SJSA1 (cell line): ENCODE measurements at regions not wholly inside any gene's neighbourhood (a gene's known extent, or its start where the extent isn't known, plus 50 kb on each side); places are given as distances from the start of the nearest gene placed in this dataset.
"Not testable (repeated sequence)": the region's sequence is repeated elsewhere in the genome, so short reads cannot be mapped to it uniquely, and the experiment has no call there.

Experiments
- DNase-seq, 2 experiments: peaks; one replicate each; pipeline ENCODE4 v3.0.0-alpha.2; 2015 to 2020; ENCODE audit warnings: low spot score in 2 of 2, low read depth in 1 of 2
- H3K27ac ChIP-seq: fragments of 250-450 bp; sonication (Bioruptor Pico); 2 replicates; pipeline ENCODE4 v1.5.1; 2020; ENCODE audit warnings: mild to moderate bottlenecking, moderate library complexity
- H3K27me3 ChIP-seq: fragments of 250-450 bp; sonication (Bioruptor Pico); replicated peaks from 2 replicates; pipeline ENCODE4 v1.5.1; 2020; ENCODE audit warnings: mild to moderate bottlenecking, moderate library complexity
- H3K36me3 ChIP-seq: fragments of 250-450 bp; sonication (Bioruptor Pico); 2 replicates; pipeline ENCODE4 v1.5.1; 2020; ENCODE audit warnings: mild to moderate bottlenecking
- H3K4me1 ChIP-seq: fragments of 250-450 bp; sonication (Bioruptor Pico); replicated peaks from 2 replicates; pipeline ENCODE4 v1.6.1; 2021; ENCODE audit warnings: mild to moderate bottlenecking
- H3K4me3 ChIP-seq: fragments of 250-450 bp; sonication (Bioruptor Pico); 2 replicates; pipeline ENCODE4 v1.5.1; 2020; ENCODE audit warnings: mild to moderate bottlenecking
- H3K9me3 ChIP-seq: fragments of 250-450 bp; sonication (Bioruptor Pico); replicated peaks from 2 replicates; pipeline ENCODE4 v1.5.1; 2020; ENCODE audit warnings: mild to moderate bottlenecking

DNA sequence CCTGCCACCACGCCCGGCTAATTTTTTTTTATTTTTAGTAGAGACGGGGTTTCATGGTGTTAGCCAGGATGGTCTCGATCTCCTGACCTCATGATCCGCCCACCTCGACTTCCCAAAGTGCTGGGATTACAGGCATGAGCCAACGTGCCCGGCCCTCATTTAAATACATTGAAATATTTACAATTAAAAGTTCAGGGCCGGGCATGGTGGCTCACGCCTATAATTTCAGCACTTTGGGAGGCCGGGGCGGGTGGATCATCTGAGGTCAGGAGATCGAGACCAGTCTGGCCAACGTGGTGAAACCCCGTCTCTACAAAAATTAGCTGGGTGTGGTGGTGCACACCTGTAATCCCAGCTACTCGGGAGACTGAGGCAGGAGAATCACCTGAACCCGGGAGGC is 115.2 kb downstream of the CRYBB2 start:
- not testable (repeated sequence) for H3K27me3 ChIP-seq, H3K36me3 ChIP-seq, H3K9me3 ChIP-seq, H3K4me3 ChIP-seq, H3K27ac ChIP-seq, H3K4me1 ChIP-seq
- DNase-seq, result peak in 1 of 2 experiments; percentile 32

DNA sequence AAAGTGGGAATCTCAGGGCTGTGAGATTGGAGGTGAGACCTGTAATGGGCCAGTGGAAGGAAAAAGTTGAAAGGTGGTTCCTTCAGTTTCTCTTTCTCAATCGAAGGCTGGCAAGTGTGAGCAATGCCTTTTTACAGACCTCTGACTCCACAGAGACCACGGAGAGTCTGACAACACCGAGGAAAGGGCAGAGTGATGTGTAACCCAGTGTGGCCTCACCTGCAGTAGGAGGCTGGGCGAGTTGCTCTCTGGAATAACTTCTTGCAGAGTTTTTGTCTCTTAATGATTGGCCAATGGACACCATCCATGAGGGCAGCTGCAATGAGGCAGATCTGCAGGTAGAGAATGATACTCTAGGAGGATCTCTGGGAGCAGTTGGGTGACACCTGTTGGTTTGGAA is 115.8 kb downstream of the CRYBB2 start:
- H3K36me3 ChIP-seq, H3K9me3 ChIP-seq, H3K27me3 ChIP-seq, H3K27ac ChIP-seq, H3K4me1 ChIP-seq, H3K4me3 ChIP-seq: not testable (repeated sequence)
- peak in 1 of 2 experiments; percentile 11 for DNase-seq

DNA sequence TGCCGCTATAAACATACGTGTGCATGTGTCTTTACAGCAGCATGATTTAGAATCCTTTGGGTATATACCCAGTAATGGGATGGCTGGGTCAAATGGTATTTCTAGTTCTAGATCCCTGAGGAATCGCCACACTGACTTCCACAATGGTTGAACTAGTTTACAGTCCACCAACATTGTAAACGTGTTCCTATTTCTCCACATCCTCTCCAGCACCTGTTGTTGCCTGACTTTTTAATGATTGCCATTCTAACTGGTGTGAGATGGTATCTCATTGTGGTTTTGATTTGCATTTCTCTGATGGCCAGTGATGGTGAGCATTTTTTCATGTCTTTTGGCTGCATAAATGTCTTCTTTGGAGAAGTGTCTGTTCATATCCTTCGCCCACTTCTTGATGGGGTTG is 121.1 kb downstream of the CRYBB2 start:
- not testable (repeated sequence) for H3K4me1 ChIP-seq, H3K27me3 ChIP-seq, H3K4me3 ChIP-seq, H3K9me3 ChIP-seq, H3K36me3 ChIP-seq, DNase-seq, H3K27ac ChIP-seq

DNA sequence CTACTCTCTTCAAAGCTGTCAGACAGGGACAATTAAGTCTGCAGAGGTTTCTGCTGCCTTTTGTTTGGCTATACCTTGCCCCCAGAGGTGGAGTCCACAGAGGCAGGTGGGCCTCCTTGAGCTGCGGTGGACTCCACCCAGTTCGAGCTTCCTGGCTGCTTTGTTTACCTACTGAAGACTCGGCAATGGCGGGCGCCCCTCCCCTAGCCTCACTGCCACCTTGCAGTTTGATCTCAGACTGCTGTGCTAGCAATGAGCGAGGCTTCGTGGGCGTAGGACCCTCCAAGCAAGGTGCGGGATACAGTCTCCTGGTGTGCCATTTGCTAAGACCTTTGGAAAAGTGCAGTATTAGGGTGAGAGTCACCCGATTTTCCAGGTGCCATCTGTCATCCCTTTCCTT is 124.9 kb downstream of the CRYBB2 start:
- DNase-seq, result peak in 1 of 2 experiments; percentile 40
- peaks cover 12% of the 10 kb centered on the region for H3K9me3 ChIP-seq
- H3K4me1 ChIP-seq, H3K27me3 ChIP-seq, H3K27ac ChIP-seq, H3K4me3 ChIP-seq: not testable (repeated sequence)
- peaks cover 40% of the 10 kb centered on the region for H3K36me3 ChIP-seq

- no peaks in the 10 kb centered on the region for H3K4me1 ChIP-seq
- H3K4me3 ChIP-seq, result no peak overlapping the region
- no peaks in the 10 kb centered on the region for H3K27me3 ChIP-seq
- H3K27ac ChIP-seq, result no peak overlapping the region
- H3K36me3 ChIP-seq, result peaks cover 65% of the 10 kb centered on the region
- peaks cover 12% of the 10 kb centered on the region for H3K9me3 ChIP-seq
- peak in 1 of 2 experiments; percentile 45 for DNase-seq
Measured at GRCh38 chr22:25346859-25347751, 127.7 kb downstream of the CRYBB2 start.

- no peaks in the 10 kb centered on the region for H3K27me3 ChIP-seq
- peaks cover 12% of the 10 kb centered on the region for H3K9me3 ChIP-seq
- no peak overlapping the region for H3K4me3 ChIP-seq
- no peak for DNase-seq
- H3K36me3 ChIP-seq, result peaks cover 71% of the 10 kb centered on the region
- no peaks in the 10 kb centered on the region for H3K4me1 ChIP-seq
- no peak overlapping the region for H3K27ac ChIP-seq
Measured at GRCh38 chr22:25347752-25348102, 128.3 kb downstream of the CRYBB2 start.

GRCh38 chr22:25348391-25348790 is 129.0 kb downstream of the CRYBB2 start:
- H3K36me3 ChIP-seq, result peaks cover 76% of the 10 kb centered on the region
- H3K27ac ChIP-seq, result no peak overlapping the region
- H3K4me3 ChIP-seq, result no peak overlapping the region
- no peaks in the 10 kb centered on the region for H3K27me3 ChIP-seq
- no peak for DNase-seq
- peaks cover 12% of the 10 kb centered on the region for H3K9me3 ChIP-seq
- H3K4me1 ChIP-seq, result no peaks in the 10 kb centered on the region

GRCh38 chr22:25348996-25349395 is 129.6 kb downstream of the CRYBB2 start:
- peaks cover 82% of the 10 kb centered on the region for H3K36me3 ChIP-seq
- H3K9me3 ChIP-seq, result peaks cover 12% of the 10 kb centered on the region
- peak in 1 of 2 experiments; percentile 34 for DNase-seq
- H3K27me3 ChIP-seq, H3K27ac ChIP-seq, H3K4me1 ChIP-seq, H3K4me3 ChIP-seq: not testable (repeated sequence)

GRCh38 chr22:25350551-25350971 is 131.1 kb downstream of the CRYBB2 start:
- no peak overlapping the region for H3K4me3 ChIP-seq
- peak in 1 of 2 experiments; percentile 39 for DNase-seq

DNA sequence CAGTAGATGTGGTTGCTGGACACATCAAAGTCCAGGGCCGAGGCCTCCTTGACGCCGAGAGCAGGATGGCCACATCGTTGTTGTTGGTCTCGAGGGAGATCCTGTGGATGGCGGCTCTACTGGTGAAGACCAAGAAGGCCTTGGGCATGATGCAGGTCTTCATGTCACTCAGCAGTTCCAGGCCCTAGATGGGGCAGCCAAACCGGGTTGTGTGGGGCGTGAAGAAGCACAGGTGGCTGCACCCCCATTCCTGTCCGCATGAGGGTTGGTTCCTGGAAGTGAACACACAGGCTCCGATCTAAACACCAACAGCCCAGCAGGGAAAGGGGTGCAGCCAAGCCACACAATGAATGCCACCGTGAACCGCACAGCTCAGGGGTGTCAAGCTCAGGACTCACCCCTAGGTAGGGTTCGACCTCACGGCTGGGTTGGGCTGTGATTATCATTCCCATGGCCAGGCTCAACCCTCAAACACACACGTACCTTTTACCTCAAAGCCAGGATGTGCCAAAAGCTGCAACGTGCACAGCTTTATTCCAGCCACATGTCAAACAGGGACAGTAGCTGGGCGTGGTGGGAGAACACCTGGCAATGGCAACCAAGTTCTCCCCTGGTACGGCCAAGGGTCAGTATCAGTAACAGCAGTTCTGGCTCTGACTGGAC is 132.3 kb downstream of the CRYBB2 start:
- Histone ChIP-seq H3K27ac (no peak overlapping the region), H3K36me3 (peaks cover 94% of the 10 kb centered on the region), H3K9me3 (peaks cover 5% of the 10 kb centered on the region; the same call in 1 of the 2 replicates), H3K4me3 (no peak overlapping the region), H3K4me1 (no peaks in the 10 kb centered on the region), H3K27me3 (no peaks in the 10 kb centered on the region)
- peak in 1 of 2 experiments; percentile 48 for DNase-seq

More at GRCh38 chr22:25350551-25350971, 131.1 kb downstream of the CRYBB2 start:
- Histone ChIP-seq H3K4me1 (no peaks in the 10 kb centered on the region), H3K9me3 (peaks cover 10% of the 10 kb centered on the region; the same call in 1 of the 2 replicates), H3K27me3 (no peaks in the 10 kb centered on the region), H3K27ac (no peak overlapping the region), H3K36me3 (peaks cover 93% of the 10 kb centered on the region)

DNA sequence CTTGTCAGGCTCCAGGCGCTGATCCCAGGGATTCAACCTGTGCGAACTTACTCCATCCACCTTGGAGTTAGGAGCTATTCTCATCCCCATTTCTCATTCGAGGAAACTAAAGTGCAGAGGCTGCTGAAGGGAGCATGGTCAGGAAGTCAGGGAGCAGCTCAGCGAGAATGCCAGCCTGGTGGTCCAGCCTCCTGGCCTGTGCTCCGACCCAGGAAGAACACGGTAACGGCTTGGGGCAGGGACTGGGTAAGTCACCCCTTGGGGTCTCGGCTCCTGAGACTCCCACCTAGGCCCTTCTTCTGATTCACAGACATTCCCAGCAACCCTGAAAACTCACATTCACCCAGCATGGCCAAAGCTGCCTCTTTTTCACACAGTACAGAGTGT is 132.8 kb downstream of the CRYBB2 start:
- Histone ChIP-seq H3K9me3 (no peaks in the 10 kb centered on the region; the same call in 1 of the 2 replicates), H3K27me3 (no peaks in the 10 kb centered on the region), H3K4me3 (no peak overlapping the region), H3K4me1 (no peaks in the 10 kb centered on the region), H3K27ac (no peak overlapping the region), H3K36me3 (peaks cover 94% of the 10 kb centered on the region)
- DNase-seq, result no peak

GRCh38 chr22:25353516-25354445 is 134.3 kb downstream of the CRYBB2 start:
- H3K27ac ChIP-seq, result no peak overlapping the region
- H3K4me3 ChIP-seq, result no peak overlapping the region
- peak in 1 of 2 experiments; percentile 41 for DNase-seq
- H3K36me3 ChIP-seq, result peaks cover 94% of the 10 kb centered on the region
- H3K27me3 ChIP-seq, result no peaks in the 10 kb centered on the region
- no peaks in the 10 kb centered on the region for H3K4me1 ChIP-seq
- H3K9me3 ChIP-seq, result no peaks in the 10 kb centered on the region

DNA sequence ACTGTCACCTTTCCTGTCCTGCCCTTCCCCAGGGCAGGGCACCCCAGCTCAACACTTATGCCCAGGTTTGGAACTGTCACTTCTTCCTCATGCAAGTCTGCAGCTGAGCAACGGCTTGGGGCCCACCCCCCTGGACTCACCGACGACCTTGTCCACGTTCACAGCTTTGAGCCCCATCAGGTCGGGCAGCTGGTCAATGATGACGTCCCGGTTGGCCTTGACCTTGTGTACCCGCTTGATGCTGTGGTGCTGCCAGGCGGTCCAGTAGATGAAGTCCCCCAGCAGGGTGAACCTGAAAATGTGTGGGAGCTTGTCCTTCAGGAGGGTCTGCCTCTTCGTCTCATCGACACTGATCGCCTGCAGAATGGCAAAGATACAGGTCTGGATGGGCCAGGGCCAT is 135.0 kb downstream of the CRYBB2 start:
- no peak overlapping the region for H3K27ac ChIP-seq
- H3K27me3 ChIP-seq, result no peaks in the 10 kb centered on the region
- H3K4me3 ChIP-seq, result no peak overlapping the region
- H3K9me3 ChIP-seq, result no peaks in the 10 kb centered on the region
- H3K4me1 ChIP-seq, result no peaks in the 10 kb centered on the region
- no peak for DNase-seq
- peaks cover 94% of the 10 kb centered on the region for H3K36me3 ChIP-seq
